ENCODE measurements at regions not wholly inside any gene's neighbourhood (a gene's known extent, or its start where the extent isn't known, plus 50 kb on each side); places are given as distances from the start of the nearest gene placed in this dataset.

- TF ChIP-seq CTCF (IDR thresholded peaks at IDR 0.05) (no peak), EP300 (IDR thresholded peaks at IDR 0.05) (no peak)
Measured at GRCh38 chr13:61975001-61975400, 559.4 kb upstream of the PCDH20 start.

All from gastroesophageal sphincter (tissue), 3 donors.